Neural cell (in vitro differentiated cells): ENCODE measurements at regions not wholly inside any gene's neighbourhood (a gene's known extent, or its start where the extent isn't known, plus 50 kb on each side); places are given as distances from the start of the nearest gene placed in this dataset.

Source experiments
- H2AFZ ChIP-seq: fragments of 200-600, 300-800 bp; sonication (generic), shearing (Covaris generic); 2 replicates; pipeline ENCODE4 v1.6.0; 2014; ENCODE audit warnings: low read depth, mild to moderate bottlenecking, antibody characterized with exemption, low read length, moderate library complexity
- H3F3A ChIP-seq: fragments of 200-600 bp; shearing (Covaris generic); 2 replicates; pipeline ENCODE4 v1.6.1; 2016; ENCODE audit warnings: mild to moderate bottlenecking, moderate library complexity, mixed read lengths, antibody characterized with exemption, low read length; ENCODE audit not compliant: insufficient read depth, poor library complexity, severe bottlenecking
- H3K27ac ChIP-seq: fragments of 200-600, 300-800 bp; sonication (generic), shearing (Covaris generic); 2 replicates; pipeline ENCODE4 v1.5.1; 2014; ENCODE audit warnings: mild to moderate bottlenecking, low read length, moderate library complexity
- H3K27me3 ChIP-seq: fragments of 300-800, 200-600 bp; sonication (generic), shearing (Covaris generic); 2 replicates; pipeline ENCODE4 v1.6.0; 2014; ENCODE audit warnings: mild to moderate bottlenecking, low read depth, low read length, moderate library complexity; ENCODE audit not compliant: insufficient read depth
- H3K36me3 ChIP-seq: fragments of 300-800, 200-600 bp; sonication (generic), shearing (Covaris generic); 2 replicates; pipeline ENCODE4 v1.5.1; 2014; ENCODE audit warnings: mild to moderate bottlenecking, antibody characterized with exemption, low read length, moderate library complexity; ENCODE audit not compliant: insufficient read depth
- H3K4me2 ChIP-seq: fragments of 300-800, 200-600 bp; sonication (generic), shearing (Covaris generic); 2 replicates; pipeline ENCODE4 v1.6.0; 2014; ENCODE audit warnings: mild to moderate bottlenecking, low read length
- H3K4me3 ChIP-seq: fragments of 300-800, 200-600 bp; sonication (generic), shearing (Covaris generic); 2 replicates; pipeline ENCODE4 v1.5.1; 2014; ENCODE audit warnings: mild to moderate bottlenecking, low read length, moderate library complexity
- H3K79me2 ChIP-seq: fragments of 200-600 bp; shearing (Covaris generic); replicated peaks from 2 replicates; pipeline ENCODE4 v1.6.0; 2014; ENCODE audit warnings: mild to moderate bottlenecking, low read length, moderate library complexity; ENCODE audit not compliant: insufficient read depth
- H3K9ac ChIP-seq: fragments of 300-800, 200-600 bp; sonication (generic), shearing (Covaris generic); 2 replicates; pipeline ENCODE4 v1.6.1; 2016; ENCODE audit warnings: mild to moderate bottlenecking, low read length, mixed read lengths
- H3K9me2 ChIP-seq: fragments of 200-600 bp; shearing (Covaris generic); 2 replicates; pipeline ENCODE4 v1.6.1; 2016; ENCODE audit warnings: mild to moderate bottlenecking, low read length, mixed read lengths; ENCODE audit not compliant: insufficient read depth
- H3K9me3 ChIP-seq: fragments of 200-600, 300-800 bp; sonication (generic), shearing (Covaris generic); 2 replicates; pipeline ENCODE4 v1.6.1; 2016; ENCODE audit warnings: mild to moderate bottlenecking, mixed run types, low read length, moderate library complexity, mixed read lengths
- H4K20me1 ChIP-seq: fragments of 200-600 bp; shearing (Covaris generic); 2 replicates; pipeline ENCODE4 v1.6.1; 2016; ENCODE audit warnings: mild to moderate bottlenecking, mixed run types; ENCODE audit not compliant: insufficient read depth
- CTCF ChIP-seq: fragments of 450-650 bp; IDR thresholded peaks from 2 replicates; pipeline ENCODE4 v1.5.1; 2014; ENCODE audit warnings: antibody characterized with exemption, mild to moderate bottlenecking, moderate library complexity; ENCODE audit not compliant: poor library complexity, severe bottlenecking
- EP300 ChIP-seq: fragments of 450-650 bp; conservative IDR thresholded peaks from 2 replicates; pipeline ENCODE4 v1.6.1; 2014; ENCODE audit warnings: antibody characterized with exemption, mild to moderate bottlenecking, moderate library complexity; ENCODE audit not compliant: poor library complexity, severe bottlenecking
- EZH2 ChIP-seq: fragments of 200-600, 300-800 bp; shearing (Covaris generic), sonication (generic); IDR thresholded peaks from 2 replicates; pipeline ENCODE4 v1.6.1; 2014; ENCODE audit warnings: antibody characterized with exemption, low read length, borderline replicate concordance, mild to moderate bottlenecking; ENCODE audit not compliant: insufficient read depth, poor library complexity, severe bottlenecking
- MXI1 ChIP-seq: fragments of 450-650 bp; conservative IDR thresholded peaks from 2 replicates; pipeline ENCODE4 v1.6.1; 2014; ENCODE audit warnings: antibody characterized with exemption, mild to moderate bottlenecking; ENCODE audit not compliant: poor library complexity, severe bottlenecking
- POLR2AphosphoS5 ChIP-seq: IDR thresholded peaks from 2 replicates; pipeline ENCODE4 v1.6.1; 2012
- RAD21 ChIP-seq: fragments of 450-650 bp; conservative IDR thresholded peaks from 2 replicates; pipeline ENCODE4 v1.6.1; 2014; ENCODE audit warnings: antibody characterized with exemption, mild to moderate bottlenecking, moderate library complexity
- REST ChIP-seq: IDR thresholded peaks from 2 replicates; pipeline ENCODE4 v1.6.1; 2012; ENCODE audit warnings: borderline replicate concordance
- SMC3 ChIP-seq: fragments of 450-650 bp; conservative IDR thresholded peaks from 2 replicates; pipeline ENCODE4 v1.6.1; 2014; ENCODE audit warnings: antibody characterized with exemption, mild to moderate bottlenecking, moderate library complexity; ENCODE audit not compliant: poor library complexity
- TAF1 ChIP-seq: IDR thresholded peaks from 2 replicates; pipeline ENCODE4 v1.6.1; 2012; ENCODE audit warnings: low read depth

- Histone ChIP-seq H4K20me1 (no peaks in the 10 kb centered on the region), H3K4me3 (no peak overlapping the region), H3K27me3 (no peaks in the 10 kb centered on the region), H3K9me3 (no peaks in the 10 kb centered on the region), H3K9ac (no peak overlapping the region), H3K4me2 (no peak overlapping the region), H3K36me3 (no peaks in the 10 kb centered on the region), H3K79me2 (no peaks in the 10 kb centered on the region), H3F3A (no peaks in the 10 kb centered on the region), H3K27ac (no peak overlapping the region), H3K9me2 (no peaks in the 10 kb centered on the region), H2AFZ (no peak overlapping the region)
- TF ChIP-seq POLR2AphosphoS5 (no peak), RAD21 (no peak), TAF1 (no peak), MXI1 (no peak), REST (no peak), SMC3 (no peak), EZH2 (no peak), EP300 (no peak), CTCF (no peak)
These were observed 95.7 kb upstream of the IL15 start for GRCh38 chr4:141540643-141541042.

- TF ChIP-seq TAF1 = no peak
- no peak for TF ChIP-seq EZH2
- TF ChIP-seq MXI1 = no peak
- TF ChIP-seq RAD21 = no peak
- TF ChIP-seq REST = no peak
- no peak for TF ChIP-seq SMC3
- no peak for TF ChIP-seq POLR2AphosphoS5
- no peak for TF ChIP-seq CTCF
- H3K27ac ChIP-seq = no peak overlapping the region
- H3K9me2 ChIP-seq = no peaks in the 10 kb centered on the region
- no peaks in the 10 kb centered on the region for H3K79me2 ChIP-seq
- H4K20me1 ChIP-seq = no peaks in the 10 kb centered on the region
- H3F3A ChIP-seq = no peaks in the 10 kb centered on the region
- H3K9me3 ChIP-seq = no peaks in the 10 kb centered on the region
- H3K36me3 ChIP-seq = no peaks in the 10 kb centered on the region
- no peak overlapping the region for H3K9ac ChIP-seq
- no peaks in the 10 kb centered on the region for H3K27me3 ChIP-seq
- H3K4me2 ChIP-seq = no peak overlapping the region
- H3K4me3 ChIP-seq = no peak overlapping the region
- no peak overlapping the region for H2AFZ ChIP-seq
These were observed 94.5 kb upstream of the IL15 start for GRCh38 chr4:141541851-141542250.
